GM21447 (cell line): ENCODE measurements at regions not wholly inside any gene's neighbourhood (a gene's known extent, or its start where the extent isn't known, plus 50 kb on each side); places are given as distances from the start of the nearest gene placed in this dataset.
"Not testable (repeated sequence)": the region's sequence is repeated elsewhere in the genome, so short reads cannot be mapped to it uniquely, and the experiment has no call there.

Experiments
- ATAC-seq: cut with Tn5 transposase; IDR thresholded peaks from one replicate; pipeline ENCODE4 v1.9.1; 2021; ENCODE audit not compliant: unreplicated experiment

DNA sequence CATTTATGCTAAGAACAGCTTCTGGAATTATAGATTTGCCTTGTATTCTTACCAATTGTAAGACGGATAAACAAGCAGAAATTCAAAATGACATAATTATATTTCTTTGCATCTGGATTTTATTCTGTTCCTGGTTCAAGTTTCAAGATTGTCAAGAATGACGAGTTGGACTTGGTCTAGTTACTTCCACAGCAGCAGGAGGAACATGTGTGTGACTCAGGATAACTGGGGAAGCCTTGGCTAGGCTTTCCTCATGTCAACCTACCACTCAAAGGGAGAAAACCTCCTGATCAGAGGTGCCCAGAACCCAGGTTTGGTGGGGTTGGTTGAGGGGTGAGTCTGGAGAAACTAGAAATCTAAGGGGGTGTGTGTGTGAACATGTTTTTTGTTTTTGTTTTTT, 259.7 kb downstream of the SOX2 start:
- no peak for ATAC-seq

DNA sequence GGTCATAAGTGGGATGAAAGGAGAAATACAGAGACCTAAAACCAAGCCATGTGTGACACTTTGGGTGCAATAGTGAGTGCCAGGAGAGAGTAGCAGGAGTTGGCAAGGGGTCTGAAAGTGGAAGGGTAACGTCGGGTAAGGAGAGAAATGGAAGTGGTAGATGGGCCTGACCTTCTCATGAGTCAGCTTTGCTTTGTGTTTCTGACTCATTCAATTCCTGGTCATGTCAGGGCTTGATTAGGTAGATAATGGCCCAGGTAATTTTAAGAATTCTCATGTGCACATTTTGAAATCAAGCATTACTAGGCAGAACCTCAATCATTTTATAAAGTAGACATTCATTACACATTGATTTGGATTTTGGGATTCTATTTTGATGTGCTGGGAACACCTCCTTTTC, 262.5 kb downstream of the SOX2 start:
- no peak for ATAC-seq

DNA sequence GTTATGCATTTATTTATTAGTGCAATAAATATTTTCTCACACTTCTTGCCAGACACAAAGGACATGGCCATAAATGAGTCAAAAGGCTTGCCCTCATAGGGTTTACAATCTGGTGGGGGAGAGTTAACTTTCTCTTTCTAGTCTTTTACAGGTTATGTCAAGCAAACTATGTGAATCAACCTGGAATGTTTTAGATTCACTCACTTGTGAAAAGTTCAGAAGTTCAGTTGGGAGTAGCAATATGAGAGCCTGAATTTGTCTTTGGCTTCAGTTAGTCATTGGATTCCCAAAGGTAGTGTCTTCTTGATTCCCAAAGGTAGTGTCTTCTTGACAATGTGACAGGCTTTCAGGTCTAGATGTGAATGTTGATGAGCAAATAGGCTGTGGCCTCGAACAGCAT, 264.8 kb downstream of the SOX2 start:
- ATAC-seq = no peak

DNA sequence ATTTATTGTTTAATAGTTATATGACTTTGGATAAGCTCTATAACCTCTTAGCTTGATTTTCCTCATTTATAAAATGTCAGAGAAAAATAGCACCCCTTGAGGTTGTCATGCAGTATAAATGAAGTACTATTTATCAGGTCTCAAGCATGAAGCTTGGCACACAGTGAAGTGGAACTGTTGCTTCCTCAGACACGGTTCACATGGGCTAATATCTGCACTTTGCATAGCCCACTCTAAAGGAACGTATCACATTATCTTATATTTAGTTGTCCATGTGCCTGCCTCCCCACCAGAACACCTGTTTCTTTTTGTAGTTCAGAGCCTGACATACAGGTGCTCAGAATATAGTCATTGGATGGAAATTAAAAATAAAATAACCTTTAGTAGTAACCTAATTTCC, 273.7 kb downstream of the SOX2 start:
- ATAC-seq = no peak

DNA sequence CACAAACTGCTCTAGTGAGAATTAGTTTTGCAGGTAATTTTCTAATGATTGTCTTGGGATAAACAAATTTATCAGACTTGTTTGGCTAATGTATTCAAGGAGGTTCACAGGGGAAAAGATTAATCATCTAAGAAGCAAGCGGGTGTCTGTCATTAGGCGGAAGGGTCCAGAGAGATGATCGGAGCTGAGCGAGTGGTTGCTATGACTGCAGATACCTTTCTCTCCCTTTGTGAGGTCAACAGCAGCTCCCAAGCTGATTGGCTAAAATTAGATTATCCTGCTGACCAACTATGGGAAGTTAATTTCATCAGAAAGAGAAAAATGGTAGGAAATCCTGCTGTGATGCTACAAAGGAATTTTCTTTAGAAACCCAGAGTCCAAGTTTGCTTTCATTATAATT, 276.0 kb downstream of the SOX2 start:
- no peak for ATAC-seq

DNA sequence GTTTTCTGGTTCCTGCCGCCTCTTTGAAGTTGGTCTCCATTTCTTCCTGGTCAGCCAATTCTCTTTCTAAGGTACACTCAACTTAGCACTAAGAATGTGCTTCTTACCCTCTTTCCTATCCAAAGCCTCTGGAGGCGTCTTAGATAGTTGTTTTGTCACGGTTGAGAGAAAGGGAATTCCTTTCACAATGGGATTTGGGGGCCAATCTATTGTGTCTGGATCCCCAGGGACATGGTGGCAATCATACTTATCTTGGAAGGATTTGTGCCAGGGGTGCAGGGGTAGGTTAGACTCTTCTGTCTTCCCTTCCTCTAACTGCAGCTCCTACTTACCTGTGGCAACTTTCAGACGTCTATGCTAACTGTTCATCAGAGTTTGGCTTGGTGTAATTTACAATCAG, 287.1 kb downstream of the SOX2 start:
- ATAC-seq = no peak

DNA sequence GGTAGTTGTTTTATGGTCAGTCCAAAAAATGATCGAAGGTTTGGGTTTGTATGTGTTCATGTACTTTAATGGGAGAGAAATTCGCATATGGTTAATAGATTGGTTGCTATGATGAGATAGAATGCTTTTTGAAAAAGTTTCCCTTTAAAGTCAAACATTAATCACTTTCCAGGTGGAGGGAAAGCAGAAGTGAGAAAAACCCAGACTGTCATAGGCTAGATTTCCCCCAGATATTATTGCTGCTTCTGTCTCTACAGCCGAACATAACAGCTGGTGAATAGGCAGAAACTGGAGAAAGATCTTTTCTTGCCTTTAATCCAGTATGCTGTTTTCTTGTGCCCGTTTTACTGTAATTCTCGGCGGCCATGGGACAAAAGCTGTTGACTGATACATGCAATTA, 287.6 kb downstream of the SOX2 start:
- peak; percentile 88 for ATAC-seq

DNA sequence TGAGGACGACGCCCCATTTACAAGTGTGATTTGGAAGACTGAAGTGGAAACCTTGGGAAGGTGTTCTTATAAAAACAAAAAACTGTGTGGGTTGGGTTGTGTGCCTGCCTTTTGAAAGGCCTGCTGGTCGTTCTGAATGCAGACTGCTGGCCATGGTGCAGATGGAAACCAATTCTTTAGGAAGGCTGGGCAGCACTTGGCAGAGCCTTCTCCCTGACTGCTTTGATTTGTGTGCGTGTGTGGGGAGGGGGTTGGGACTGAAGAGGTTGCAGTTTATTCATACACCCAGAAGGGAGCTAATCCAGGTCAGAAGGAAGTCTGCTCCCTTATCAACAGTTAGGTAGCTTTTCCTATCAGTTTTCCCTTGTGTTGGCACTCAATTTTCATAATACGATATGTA, 288.7 kb downstream of the SOX2 start:
- no peak for ATAC-seq

DNA sequence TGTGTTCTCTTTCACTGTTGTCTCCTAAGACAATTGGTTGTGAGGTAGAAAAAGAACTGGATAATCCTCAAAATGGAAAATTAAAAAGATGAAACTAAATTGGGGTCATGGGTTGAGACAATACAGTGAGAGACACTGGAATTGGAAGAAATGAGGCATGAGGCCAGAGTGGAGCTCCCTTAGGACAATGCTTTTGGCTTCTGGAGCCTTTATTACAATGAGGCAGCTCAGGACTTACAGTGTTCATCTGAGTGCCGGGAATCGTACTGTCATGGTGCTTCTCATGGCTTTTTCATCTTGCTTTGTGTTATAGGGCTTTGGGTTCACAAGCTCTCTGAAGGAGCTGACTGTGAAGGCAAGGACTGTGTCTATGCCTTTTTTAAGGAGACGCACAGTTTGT, 293.5 kb downstream of the SOX2 start:
- no peak for ATAC-seq

DNA sequence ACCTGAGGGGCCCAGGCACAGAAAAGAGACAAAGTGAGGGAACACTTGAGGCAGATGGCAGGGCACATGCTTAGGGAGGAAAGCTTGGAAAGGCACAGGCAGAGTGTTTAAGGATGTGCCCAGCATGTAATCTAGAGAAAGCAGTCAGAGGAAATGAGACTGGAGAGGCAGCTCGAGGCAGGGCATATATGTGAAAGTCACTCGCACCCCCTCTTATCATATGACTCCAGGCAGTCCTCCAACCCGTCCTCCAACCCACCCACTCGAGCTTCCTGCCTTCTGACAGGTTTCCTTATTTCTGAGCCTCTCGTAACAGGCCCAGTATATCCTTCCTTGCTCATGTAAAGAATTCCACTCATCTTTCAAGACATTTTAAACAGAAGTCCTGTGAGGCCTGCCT, 294.0 kb downstream of the SOX2 start:
- no peak for ATAC-seq

DNA sequence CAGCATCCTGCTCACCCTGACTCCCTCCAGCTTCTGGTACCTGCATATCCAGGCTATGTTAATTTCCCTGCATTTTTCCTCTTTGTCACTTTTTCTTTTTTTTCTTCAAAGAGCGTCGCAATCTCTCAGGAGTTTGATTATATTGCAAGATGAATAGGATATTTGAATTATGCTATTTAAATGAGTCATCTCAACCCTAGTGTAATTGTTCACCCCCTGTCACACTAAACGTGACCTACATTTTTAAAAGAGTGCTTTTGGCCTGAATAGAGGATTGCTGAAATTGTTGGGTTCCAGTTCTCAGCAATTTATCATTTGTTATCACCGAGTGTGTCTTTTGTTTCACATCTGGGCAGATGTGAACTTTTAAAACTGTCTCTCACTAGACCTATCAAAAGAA, 294.7 kb downstream of the SOX2 start:
- ATAC-seq = no peak

DNA sequence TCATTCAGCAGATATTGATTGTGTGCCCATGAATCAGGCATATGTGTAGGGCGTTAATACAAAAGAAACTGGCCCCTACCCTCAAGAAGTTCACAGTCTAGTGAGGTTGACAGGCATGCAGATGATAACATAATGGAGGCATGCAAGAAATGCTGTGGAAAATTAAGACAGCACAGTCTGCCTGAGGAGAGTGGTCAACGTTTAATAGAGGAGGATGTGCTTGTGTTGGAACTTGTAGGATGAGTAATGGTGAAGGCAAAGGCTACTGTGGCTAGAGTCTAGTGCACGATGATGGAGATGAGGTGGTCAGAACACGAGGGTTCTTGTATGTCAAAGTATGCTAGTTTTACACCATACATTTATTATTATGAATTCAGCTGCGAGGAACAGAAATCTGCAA, 295.7 kb downstream of the SOX2 start:
- no peak for ATAC-seq

DNA sequence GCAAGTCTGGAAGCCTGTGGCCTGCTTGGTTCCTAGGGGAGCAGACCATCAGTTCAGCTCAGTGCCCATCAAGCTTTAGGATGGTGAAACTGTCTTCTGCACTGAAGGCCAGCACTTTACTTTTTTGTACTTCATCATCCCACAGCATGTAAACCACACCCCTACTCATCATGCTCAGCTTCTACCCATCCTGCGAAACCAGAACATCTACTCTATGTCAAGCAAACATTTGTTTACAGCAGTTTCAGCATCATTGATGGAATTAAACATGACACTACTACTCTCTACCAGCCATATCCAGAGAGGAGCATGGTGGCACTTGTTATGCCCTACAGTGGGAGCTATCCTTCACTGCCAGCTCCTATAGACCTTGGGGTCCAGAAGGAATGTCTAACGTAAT, 306.6 kb downstream of the SOX2 start:
- no peak for ATAC-seq

DNA sequence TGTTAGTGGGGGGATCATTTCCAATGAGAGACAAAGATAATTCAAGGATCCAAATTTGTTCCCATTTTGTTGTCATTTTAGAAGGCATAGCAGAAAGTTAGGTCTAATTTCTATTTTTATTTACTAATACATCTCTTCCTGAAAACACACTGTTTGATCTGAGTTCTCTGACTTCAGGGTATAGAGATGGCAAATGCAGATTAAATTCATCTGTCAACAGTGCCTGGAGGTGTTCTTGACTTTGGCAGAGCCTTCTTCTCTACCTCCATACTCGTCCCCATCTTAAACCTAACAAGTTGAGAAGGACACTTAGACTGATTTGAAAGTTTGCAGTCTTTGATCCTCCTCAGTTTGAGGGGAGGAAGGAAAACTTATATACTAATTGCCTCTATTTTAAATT, 308.2 kb downstream of the SOX2 start:
- no peak for ATAC-seq

DNA sequence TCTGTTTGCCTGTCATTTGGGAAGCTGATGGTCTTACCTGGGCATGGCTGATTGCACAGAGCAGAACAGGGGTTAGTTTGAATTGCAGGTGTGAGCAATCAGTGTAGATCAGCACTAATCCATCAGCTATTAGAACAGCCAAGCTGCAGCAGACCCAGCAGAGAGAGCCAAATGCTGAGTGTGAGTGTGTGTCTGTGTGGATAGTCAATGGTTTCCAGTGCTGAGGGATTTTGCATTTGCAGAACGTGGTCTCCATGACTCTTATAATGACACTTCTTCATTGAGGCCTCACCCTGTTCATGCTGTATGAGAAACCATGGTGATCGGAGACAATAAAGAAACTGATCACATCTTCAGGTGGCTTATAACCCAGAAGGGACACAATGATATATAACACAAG, 312.1 kb downstream of the SOX2 start:
- ATAC-seq = no peak

DNA sequence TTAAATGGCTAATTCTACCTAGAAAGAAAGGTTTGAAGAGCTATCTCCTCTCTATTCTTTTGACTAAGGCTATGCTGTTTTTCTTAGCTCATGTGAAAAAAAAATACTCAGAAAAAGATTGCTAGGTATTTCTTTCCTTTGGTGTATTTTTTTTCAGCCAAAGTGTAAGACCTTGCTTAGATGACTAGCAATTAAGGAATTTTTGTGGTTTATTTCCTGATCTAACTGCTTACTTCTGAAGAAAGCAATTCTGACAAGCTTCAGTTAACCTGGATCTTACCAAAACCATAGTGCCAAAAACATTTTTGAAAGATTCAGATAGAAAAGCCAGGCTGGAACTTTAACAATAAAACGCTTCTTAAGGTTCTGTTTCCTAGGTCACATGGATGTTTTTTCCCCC, 315.6 kb downstream of the SOX2 start:
- no peak for ATAC-seq

DNA sequence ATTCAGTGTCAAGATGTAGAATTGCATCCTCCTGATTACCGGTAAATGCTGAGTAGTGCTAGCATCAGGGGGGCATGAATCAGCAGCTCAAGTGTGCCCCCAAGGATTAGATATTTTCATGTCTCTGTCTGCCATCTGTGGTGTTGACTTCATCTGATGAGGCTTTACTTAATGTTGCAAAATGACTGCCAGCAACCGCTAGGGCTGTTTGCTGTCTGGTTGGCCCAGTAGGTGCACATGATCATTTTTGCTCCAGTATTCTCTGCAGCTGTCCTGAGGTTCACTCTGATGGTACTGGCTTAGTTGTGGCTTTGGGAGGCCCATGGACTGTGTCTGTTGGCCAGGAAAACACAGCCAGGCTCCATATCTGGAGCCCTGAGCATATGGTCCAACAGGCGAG, 316.4 kb downstream of the SOX2 start:
- no peak for ATAC-seq

DNA sequence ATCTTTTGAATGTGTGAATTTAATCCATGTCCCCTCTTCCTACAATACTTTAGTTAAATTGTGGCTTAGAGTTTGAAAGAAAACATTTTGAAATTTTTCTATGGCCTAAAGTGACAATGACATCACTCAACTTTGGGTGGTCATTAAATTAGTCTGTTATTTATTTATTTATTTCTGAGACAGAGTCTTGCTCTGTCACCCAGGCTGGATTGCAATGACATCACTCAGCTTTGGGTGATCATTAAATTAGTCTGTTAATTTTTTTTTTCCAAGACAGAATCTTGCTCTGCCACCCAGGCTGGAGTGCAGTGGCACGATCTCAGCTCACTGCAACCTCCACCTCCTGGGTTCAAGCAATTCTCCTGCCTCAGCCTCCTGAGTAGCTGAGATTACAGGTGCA, 322.5 kb downstream of the SOX2 start:
- not testable (repeated sequence) for ATAC-seq

DNA sequence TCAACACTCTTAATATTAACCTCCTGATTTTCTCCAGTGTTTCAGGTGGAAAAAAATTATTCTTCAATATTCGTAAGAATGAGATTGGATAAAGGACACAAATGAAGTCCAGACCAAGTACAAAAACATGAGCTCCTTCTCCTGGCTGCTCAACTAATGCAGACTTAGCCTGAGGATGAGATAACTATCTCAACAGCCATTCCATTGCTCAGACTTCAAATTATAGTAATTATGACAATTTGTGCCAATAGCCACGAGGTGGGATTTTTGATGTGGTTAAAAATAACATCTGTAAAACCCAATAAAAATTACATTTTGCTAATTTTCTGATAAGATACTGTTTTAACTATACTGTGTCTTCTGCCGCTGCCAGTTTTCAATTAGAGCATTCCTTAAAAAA, 323.6 kb downstream of the SOX2 start:
- no peak for ATAC-seq

DNA sequence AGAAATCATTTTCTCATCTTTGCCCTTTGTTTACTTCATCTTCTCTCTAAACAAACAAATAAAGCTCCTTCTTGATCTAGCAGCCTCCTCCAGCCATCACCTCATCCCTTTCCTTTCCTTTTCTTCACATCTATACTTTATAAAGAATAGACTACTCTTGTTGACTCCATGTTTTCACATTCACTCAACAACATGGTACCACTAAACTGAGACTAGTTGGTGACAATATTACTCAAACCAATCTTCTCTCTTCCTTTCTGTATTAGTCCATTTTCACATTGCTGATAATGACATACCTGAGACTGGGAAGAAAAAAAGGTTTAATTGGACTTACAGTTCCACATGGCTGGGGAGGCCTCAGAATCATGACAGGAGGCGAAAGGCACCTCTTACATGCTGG, 324.7 kb downstream of the SOX2 start:
- ATAC-seq = no peak

DNA sequence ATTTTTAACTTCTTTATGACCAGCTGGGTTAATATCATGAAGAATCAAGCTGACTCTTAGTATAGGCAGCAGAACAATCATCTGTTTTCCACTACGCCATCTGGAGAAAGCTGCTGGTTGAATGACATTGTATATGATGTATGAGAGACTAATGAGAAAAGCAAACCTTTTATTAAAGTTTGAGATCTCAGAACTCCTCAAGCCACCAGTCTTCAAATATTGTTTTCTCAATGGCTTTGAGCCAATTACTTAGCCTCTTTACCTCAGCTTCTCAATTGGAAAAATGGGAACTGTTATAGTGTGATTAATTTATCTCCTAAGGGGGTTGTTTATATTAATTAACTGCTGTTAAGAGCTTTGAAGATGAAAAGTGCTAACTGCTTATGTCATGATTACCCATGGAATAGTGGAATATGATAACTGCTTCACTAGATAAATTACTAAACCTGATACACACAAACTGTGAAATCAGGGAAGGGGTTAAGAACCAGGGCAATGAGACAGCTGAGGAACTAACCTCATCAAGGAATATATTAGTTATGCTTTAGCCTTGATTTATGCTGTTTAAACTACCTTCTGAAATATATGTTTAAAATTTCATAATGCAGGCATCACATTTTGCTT, 330.1 kb downstream of the SOX2 start:
- no peak for ATAC-seq

DNA sequence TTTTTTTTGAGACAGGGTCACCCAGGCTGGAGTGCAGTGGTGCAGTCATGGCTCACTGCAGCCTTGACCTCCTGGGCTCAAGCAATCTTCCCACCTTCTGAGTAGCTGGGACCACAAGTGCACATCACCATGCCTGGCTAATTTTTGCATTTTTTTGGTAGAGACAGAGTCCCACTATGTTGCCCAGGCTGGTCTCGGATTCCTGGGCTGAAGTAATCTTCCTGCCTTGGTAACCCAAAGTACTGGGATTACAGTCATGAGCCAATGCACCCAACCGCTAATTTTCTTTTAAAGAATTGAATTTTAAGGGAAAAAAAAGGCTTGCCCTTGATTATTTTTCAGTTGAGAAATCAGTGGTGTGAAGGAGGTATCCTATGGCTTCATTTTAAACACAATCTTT, 334.0 kb downstream of the SOX2 start:
- ATAC-seq = no peak

DNA sequence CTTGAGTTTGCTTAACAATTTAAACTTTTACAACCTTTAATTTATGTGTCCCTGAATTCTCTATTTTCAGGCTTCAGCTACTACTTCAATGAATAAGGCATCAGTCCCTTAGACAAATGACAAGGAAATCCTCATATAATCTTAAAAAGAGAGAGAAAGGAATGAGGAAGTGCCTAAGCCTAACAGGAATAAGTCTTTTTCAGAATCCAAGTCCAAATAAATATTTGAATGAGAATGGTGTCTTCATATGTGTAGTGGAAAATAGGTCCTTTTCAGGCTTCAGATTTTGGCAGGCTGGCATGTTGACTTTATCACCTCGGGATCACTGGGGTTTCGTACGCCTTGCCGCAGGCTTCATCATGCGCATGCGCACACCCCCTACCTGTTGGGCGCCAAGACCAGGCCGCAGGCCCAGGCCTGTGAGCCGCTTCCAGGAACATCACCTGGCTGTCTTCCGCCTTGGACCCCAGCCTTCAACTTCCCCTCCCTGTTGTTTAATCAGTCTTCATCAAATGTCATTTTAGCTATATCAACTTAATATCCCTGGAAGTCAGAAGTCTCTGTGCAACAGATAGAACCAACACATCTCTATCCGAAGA, 334.5 kb downstream of the SOX2 start:
- no peak for ATAC-seq
